IMR-90 (cell line): ENCODE measurements at regions not wholly inside any gene's neighbourhood (a gene's known extent, or its start where the extent isn't known, plus 50 kb on each side); places are given as distances from the start of the nearest gene placed in this dataset.

ENCODE experiments used
- ATAC-seq: fragments of 200-7000 bp; cut with Tn5 transposase; 2 replicates; pipeline ENCODE4 v1.9.1; 2020; ENCODE audit warnings: low read depth, mild to moderate bottlenecking, moderate library complexity
- BruUV-seq: library from RNA; stranded (reverse); fragments of 400-500 nt; replicated peaks from 2 replicates; lab custom pipeline; 2021; lab: Mats Ljungman, UMichigan
- CTCF ChIA-PET: fragments of 300-600 bp; formaldehyde crosslinking; extraction: SDS; loops from one replicate; lab custom pipeline; 2021; ENCODE audit warnings: antibody characterized with exemption; lab: Yijun Ruan, JAX
- POLR2A ChIA-PET: fragments of 300-600 bp; sonication (Branson Sonifier 250); formaldehyde crosslinking; loops from one replicate; lab custom pipeline; 2022; ENCODE audit warnings: antibody characterized with exemption; ENCODE audit not compliant: unreplicated experiment; lab: Charles Lee
- DNase-seq: peaks from one replicate; pipeline ENCODE4 v3.0.0; 2013
- H2AFZ ChIP-seq: replicated peaks from 2 replicates; pipeline ENCODE3; 2013; ENCODE audit warnings: low read length, mild to moderate bottlenecking; ENCODE audit not compliant: poor library complexity
- H2AK5ac ChIP-seq: 2 replicates; pipeline ENCODE4 v1.6.1; 2013; ENCODE audit warnings: low read depth, low read length, inconsistent platforms
- H2AK9ac ChIP-seq: replicated peaks from 2 replicates; pipeline ENCODE3; 2013; ENCODE audit warnings: mild to moderate bottlenecking, low read depth, low read length, moderate library complexity; ENCODE audit not compliant: poor library complexity
- H2BK120ac ChIP-seq: 2 replicates; pipeline ENCODE4 v1.6.1; 2013; ENCODE audit warnings: low read depth, low read length, inconsistent platforms
- H2BK15ac ChIP-seq: 3 replicates; pipeline ENCODE4 v1.6.1; 2013; ENCODE audit warnings: low read depth, low read length, inconsistent platforms
- H2BK20ac ChIP-seq: 2 replicates; pipeline ENCODE4 v1.6.1; 2013; ENCODE audit warnings: low read depth, mild to moderate bottlenecking, inconsistent platforms, low read length, moderate library complexity
- H2BK5ac ChIP-seq: 2 replicates; pipeline ENCODE4 v1.6.1; 2013; ENCODE audit warnings: mild to moderate bottlenecking, low read depth, low read length, inconsistent platforms; ENCODE audit not compliant: poor library complexity, severe bottlenecking
- H3K14ac ChIP-seq: replicated peaks from 2 replicates; pipeline ENCODE4 v1.6.1; 2013; ENCODE audit warnings: low read depth, low read length, inconsistent platforms
- H3K18ac ChIP-seq: 2 replicates; pipeline ENCODE4 v1.6.1; 2013; ENCODE audit warnings: low read depth, low read length, control low read depth
- H3K23ac ChIP-seq: 2 replicates; pipeline ENCODE4 v1.6.1; 2013; ENCODE audit warnings: low read depth, low read length, inconsistent platforms
- H3K27ac ChIP-seq: 2 replicates; pipeline ENCODE4 v1.5.1; 2013; ENCODE audit warnings: mild to moderate bottlenecking, control low read depth, low read length; ENCODE audit not compliant: insufficient read depth
- H3K27me3 ChIP-seq: 2 replicates; pipeline ENCODE4 v1.6.1; 2013; ENCODE audit warnings: low read length; ENCODE audit not compliant: control insufficient read depth, insufficient read depth
- H3K36me3 ChIP-seq: 2 replicates; pipeline ENCODE4 v1.6.1; 2013; ENCODE audit warnings: low read length, mixed read lengths; ENCODE audit not compliant: control insufficient read depth, insufficient read depth
- H3K4ac ChIP-seq: 2 replicates; pipeline ENCODE4 v1.6.1; 2013; ENCODE audit warnings: low read depth, low read length, inconsistent platforms
- H3K4me1 ChIP-seq: 2 replicates; pipeline ENCODE4 v1.6.1; 2013; ENCODE audit warnings: low read length, mixed read lengths; ENCODE audit not compliant: control insufficient read depth, insufficient read depth
- H3K4me2 ChIP-seq: 2 replicates; pipeline ENCODE4 v1.6.1; 2013; ENCODE audit warnings: low read depth, mild to moderate bottlenecking, control low read depth, low read length, moderate library complexity
- H3K4me3 ChIP-seq: 2 replicates; pipeline ENCODE4 v1.5.1; 2013; ENCODE audit warnings: low read depth, mild to moderate bottlenecking, control low read depth, low read length, moderate library complexity; ENCODE audit not compliant: insufficient read depth
- H3K56ac ChIP-seq: 2 replicates; pipeline ENCODE4 v1.6.1; 2013; ENCODE audit warnings: low read length, inconsistent platforms; ENCODE audit not compliant: insufficient read depth; ENCODE audit errors: extremely low read depth
- H3K79me1 ChIP-seq, 2 experiments: 2 replicates each; pipeline ENCODE4 v1.6.1; 2013; ENCODE audit warnings: low read length in 2 of 2, inconsistent platforms in 1 of 2, low read depth in 1 of 2
- H3K9ac ChIP-seq: 2 replicates; pipeline ENCODE4 v1.6.1; 2013; ENCODE audit warnings: low read depth, low read length, control low read depth
- H3K9me1 ChIP-seq: 2 replicates; pipeline ENCODE4 v1.6.1; 2013; ENCODE audit warnings: low read length, inconsistent platforms; ENCODE audit not compliant: insufficient read depth
- H3K9me3 ChIP-seq: 2 replicates; pipeline ENCODE4 v1.6.1; 2013; ENCODE audit warnings: low read length; ENCODE audit not compliant: control insufficient read depth, insufficient read depth
- H4K20me1 ChIP-seq: 2 replicates; pipeline ENCODE4 v1.6.1; 2013; ENCODE audit warnings: low read length, inconsistent platforms; ENCODE audit not compliant: insufficient read depth
- H4K5ac ChIP-seq: 2 replicates; pipeline ENCODE4 v1.6.1; 2013; ENCODE audit warnings: mild to moderate bottlenecking, low read depth, low read length, control low read depth
- H4K8ac ChIP-seq, 2 experiments: 2 replicates each; pipeline ENCODE4 v1.6.1; 2013; ENCODE audit warnings: low read depth in 2 of 2, low read length in 2 of 2, control low read depth in 1 of 2, inconsistent platforms in 1 of 2
- H4K91ac ChIP-seq: 2 replicates; pipeline ENCODE4 v1.6.1; 2013; ENCODE audit warnings: low read depth, low read length, inconsistent platforms; ENCODE audit not compliant: insufficient read depth
- BHLHE40 ChIP-seq: fragments of 150-350 bp; IDR thresholded peaks from 2 replicates; pipeline ENCODE4 v1.6.1; 2016; ENCODE audit warnings: mild to moderate bottlenecking, low read depth, low read length
- CEBPB ChIP-seq: IDR thresholded peaks from 2 replicates; pipeline ENCODE4 v1.6.1; 2012; ENCODE audit warnings: low read depth, low read length, improper control_type of control experiment
- CHD1 ChIP-seq: IDR thresholded peaks from 2 replicates; pipeline ENCODE4 v1.6.1; 2012; ENCODE audit warnings: low read depth, low read length, improper control_type of control experiment
- CTCF ChIP-seq: conservative IDR thresholded peaks from 2 replicates; pipeline ENCODE4 v1.5.1; 2012; ENCODE audit warnings: mild to moderate bottlenecking, low read depth, low read length, improper control_type of control experiment
- ELK1 ChIP-seq: fragments of 150-350 bp; IDR thresholded peaks from 2 replicates; pipeline ENCODE4 v1.6.1; 2016; ENCODE audit warnings: low read depth, mild to moderate bottlenecking, low read length, moderate library complexity, borderline replicate concordance
- FOS ChIP-seq: fragments of 150-350 bp; IDR thresholded peaks from 2 replicates; pipeline ENCODE4 v1.6.1; 2016; ENCODE audit warnings: low read depth, low read length
- MAFK ChIP-seq: IDR thresholded peaks from 2 replicates; pipeline ENCODE4 v1.6.1; 2012; ENCODE audit warnings: low read depth, low read length, improper control_type of control experiment
- MAZ ChIP-seq: IDR thresholded peaks from 2 replicates; pipeline ENCODE4 v1.6.1; 2012; ENCODE audit warnings: low read depth, mild to moderate bottlenecking, low read length, improper control_type of control experiment, moderate library complexity, borderline replicate concordance
- MXI1 ChIP-seq: IDR thresholded peaks from 2 replicates; pipeline ENCODE4 v1.6.1; 2012; ENCODE audit warnings: low read depth, mild to moderate bottlenecking, low read length, moderate library complexity, borderline replicate concordance
- POLR2A ChIP-seq: IDR thresholded peaks from 2 replicates; pipeline ENCODE4 v1.6.1; 2012; ENCODE audit warnings: mild to moderate bottlenecking, low read depth, low read length
- RAD21 ChIP-seq: IDR thresholded peaks from 2 replicates; pipeline ENCODE4 v1.6.1; 2012; ENCODE audit warnings: low read length, improper control_type of control experiment
- RCOR1 ChIP-seq: IDR thresholded peaks from 2 replicates; pipeline ENCODE4 v1.6.1; 2012; ENCODE audit warnings: mild to moderate bottlenecking, low read length, improper control_type of control experiment; ENCODE audit not compliant: insufficient replicate concordance
- RFX5 ChIP-seq: IDR thresholded peaks from 2 replicates; pipeline ENCODE4 v1.8.0; 2012; ENCODE audit warnings: low read depth, mild to moderate bottlenecking, low read length, moderate library complexity
- USF2 ChIP-seq: fragments of 150-350 bp; IDR thresholded peaks from 2 replicates; pipeline ENCODE4 v1.6.1; 2017; ENCODE audit warnings: mild to moderate bottlenecking, antibody characterized with exemption, low read length, low read depth
- WGBS, 2 experiments: methylation state at CpG; one replicate each; pipeline versions ENCODE4 v1.1.5 to v1.1.7; 2013; ENCODE audit warnings: missing lambda C conversion rate in 2 of 2; ENCODE audit not compliant: insufficient read length in 1 of 2; ENCODE audit errors: extremely low coverage in 2 of 2; 5-methylcytosine and 5-hydroxymethylcytosine counted together
- dilution Hi-C: fragments of 300-500 bp; cut with HindIII; formaldehyde crosslinking; loops from one replicate; pipeline ENCODE4 v1.14.3; 2018; ENCODE audit warnings: low sequenced_read_pairs; ENCODE audit not compliant: unreplicated experiment
- in situ Hi-C: fragments of 300-500 bp; cut with MboI; formaldehyde crosslinking; loops from 3 replicates; pipeline ENCODE4 v1.14.3; 2019; ENCODE audit warnings: low sequenced_read_pairs, inconsistent platforms, mixed read lengths
- intact Hi-C: fragments of 100-400 bp; cut with micrococcal nuclease; formaldehyde crosslinking; loops from 2 replicates; pipeline ENCODE4 v1.10.0; 2022

GRCh38 chr7:13563680-13564079, 425.8 kb downstream of the ETV1 start:
- no peak for ATAC-seq
- no peak overlapping the region for H3K14ac ChIP-seq
- no peaks in the 10 kb centered on the region for H3K9me1 ChIP-seq
- H3K23ac ChIP-seq = no peak overlapping the region
- no peak overlapping the region for H4K5ac ChIP-seq
- H4K8ac ChIP-seq = no peak overlapping the region
- in situ Hi-C loops (no loop called here), dilution Hi-C loops (no loop called here), intact Hi-C loops (no loop called here)
- no peak overlapping the region for H3K18ac ChIP-seq
- H3K4me1 ChIP-seq = no peaks in the 10 kb centered on the region
- H3K4me2 ChIP-seq = no peak overlapping the region
- H3K79me1 ChIP-seq = no peaks in the 10 kb centered on the region
- no peak for TF ChIP-seq MXI1
- no peak for TF ChIP-seq RFX5
- TF ChIP-seq RCOR1 = no peak
- no peak for TF ChIP-seq FOS
- TF ChIP-seq RAD21 = no peak
- no peak for TF ChIP-seq MAFK
- TF ChIP-seq CHD1 = no peak
- no peak for TF ChIP-seq MAZ
- no peak for TF ChIP-seq USF2
- TF ChIP-seq POLR2A = no peak
- no peak for TF ChIP-seq CEBPB
- no peak for TF ChIP-seq ELK1
- no peak for TF ChIP-seq BHLHE40
- no peak for TF ChIP-seq CTCF
- ChIA-PET POLR2A (no interaction called here), CTCF (interaction anchor here (1.0 kb wide), 1 partner anchor 10 kb away, joined by 3 read pairs; no protein-coding TSS in a partner anchor)
- no peak overlapping the region for H2AK9ac ChIP-seq
- no peaks in the 10 kb centered on the region for H3K9me3 ChIP-seq
- no TSS peak for BruUV-seq
- WGBS, 2 experiments = 100% methylated on average over 1 of the region's 5 CpGs; no CpG with 5 or more reads in 1 of the 2 experiments
- no peak overlapping the region for H2AFZ ChIP-seq
- no peaks in the 10 kb centered on the region for H3K27me3 ChIP-seq
- H3K36me3 ChIP-seq = no peaks in the 10 kb centered on the region
- H3K27ac ChIP-seq = no peak overlapping the region
- H3K56ac ChIP-seq = no peak overlapping the region
- no peak overlapping the region for H2AK5ac ChIP-seq
- no peak overlapping the region for H4K91ac ChIP-seq
- no peak overlapping the region for H3K4me3 ChIP-seq
- H2BK15ac ChIP-seq = no peak overlapping the region
- H2BK20ac ChIP-seq = no peak overlapping the region
- no peak overlapping the region for H3K4ac ChIP-seq
- no peak overlapping the region for H2BK120ac ChIP-seq
- H3K9ac ChIP-seq = no peak overlapping the region
- H2BK5ac ChIP-seq = no peak overlapping the region
- no peak for DNase-seq
- no peaks in the 10 kb centered on the region for H4K20me1 ChIP-seq
